ENCODE measurements at regions not wholly inside any gene's neighbourhood (a gene's known extent, or its start where the extent isn't known, plus 50 kb on each side); places are given as distances from the start of the nearest gene placed in this dataset.

- no peak for TF ChIP-seq HDGF (IDR thresholded peaks at IDR 0.05; ENCODE audit: borderline replicate concordance)
- no peak for TF ChIP-seq FOXM1 (IDR thresholded peaks at IDR 0.05; ENCODE audit: borderline replicate concordance)
Measured at GRCh38 chr3:23700616-23701015, 105.1 kb upstream of the UBE2E1 start.
